GM12878 (cell line): ENCODE measurements at regions not wholly inside any gene's neighbourhood (a gene's known extent, or its start where the extent isn't known, plus 50 kb on each side); places are given as distances from the start of the nearest gene placed in this dataset.

Experiments used
- ATAC-seq: fragments of 200-7000 bp; cut with Tn5 transposase; 3 replicates; pipeline ENCODE4 v1.9.1; 2020; ENCODE audit warnings: mild to moderate bottlenecking, moderate library complexity
- BruUV-seq: library from RNA; stranded (reverse); fragments of 400-500 nt; replicated peaks from 2 replicates; lab custom pipeline; 2021; lab: Mats Ljungman, UMichigan
- CTCF ChIA-PET: fragments of 300-600 bp; sonication (Branson Sonifier 250); formaldehyde crosslinking; extraction: SDS; loops from one replicate; lab custom pipeline; 2021; ENCODE audit warnings: inconsistent platforms; lab: Yijun Ruan, JAX
- POLR2A ChIA-PET: fragments of 350-600 bp; formaldehyde crosslinking; extraction: SDS; loops from one replicate; lab custom pipeline; 2021; ENCODE audit warnings: inconsistent platforms; lab: Charles Lee
- RAD21 ChIA-PET: fragments of 300-600 bp; sonication (Branson Sonifier 250); formaldehyde crosslinking; loops from one replicate; lab custom pipeline; 2023; ENCODE audit warnings: antibody characterized with exemption; ENCODE audit not compliant: unreplicated experiment; lab: Charles Lee
- SMC1A ChIA-PET: fragments of 300-600 bp; sonication (Branson Sonifier 250); formaldehyde crosslinking; loops from one replicate; lab custom pipeline; 2023; ENCODE audit not compliant: unreplicated experiment, uncharacterized antibody; lab: Charles Lee
- DNase-seq: peaks from one replicate; pipeline ENCODE4 v3.0.0-alpha.2; 2011; ENCODE audit warnings: low read depth, low spot score
- FAIRE-seq: peaks from 3 replicates; lab custom pipeline; 2011; peaks lifted over from hg19 to GRCh38; lab: Jason Lieb, UNC
- H2AFZ ChIP-seq: 2 replicates; pipeline ENCODE4 v1.6.0; 2011; ENCODE audit warnings: low read depth, low read length, control low read depth; ENCODE audit not compliant: control insufficient read depth
- H3K27ac ChIP-seq: 2 replicates; pipeline ENCODE4 v1.5.1; 2011; ENCODE audit warnings: control low read depth; ENCODE audit not compliant: control insufficient read depth, insufficient read depth
- H3K27me3 ChIP-seq, 2 experiments: replicated peaks in 1 of 2; 2 replicates each; pipeline versions ENCODE4 v1.6.0 to v1.6.1; 2011; ENCODE audit warnings: low read length in 1 of 2; ENCODE audit not compliant: control insufficient read depth in 2 of 2, insufficient read depth in 2 of 2
- H3K36me3 ChIP-seq, 2 experiments: 2 replicates each; pipeline ENCODE4 v1.5.1; 2011; ENCODE audit warnings: low read length in 1 of 2; ENCODE audit not compliant: control insufficient read depth in 2 of 2, insufficient read depth in 2 of 2
- H3K4me1 ChIP-seq: 2 replicates; pipeline ENCODE4 v1.6.1; 2011; ENCODE audit warnings: mild to moderate bottlenecking, low read length, moderate library complexity, mixed read lengths; ENCODE audit not compliant: control insufficient read depth, insufficient read depth
- H3K4me2 ChIP-seq: 2 replicates; pipeline ENCODE4 v1.6.0; 2011; ENCODE audit warnings: control low read depth; ENCODE audit not compliant: control insufficient read depth, insufficient read depth
- H3K4me3 ChIP-seq: fragments of 200-600 bp; sonication (generic); 2 replicates; pipeline ENCODE4 v1.5.1; 2016
- H3K79me2 ChIP-seq: 2 replicates; pipeline ENCODE4 v1.6.0; 2011; ENCODE audit warnings: low read length; ENCODE audit not compliant: control insufficient read depth, insufficient read depth
- H3K9ac ChIP-seq: 2 replicates; pipeline ENCODE4 v1.8.0; 2011; ENCODE audit warnings: low read length, control low read depth, mixed read lengths; ENCODE audit not compliant: control insufficient read depth, insufficient read depth
- H3K9me3 ChIP-seq: replicated peaks from 3 replicates; pipeline ENCODE4 v1.5.1; 2011; ENCODE audit warnings: mild to moderate bottlenecking, low read length; ENCODE audit not compliant: control insufficient read depth, insufficient read depth
- H4K20me1 ChIP-seq: 2 replicates; pipeline ENCODE4 v1.6.0; 2011; ENCODE audit not compliant: control insufficient read depth, insufficient read depth
- BACH1 ChIP-seq: fragments of 450-650 bp; IDR thresholded peaks from 2 replicates; pipeline ENCODE4 v1.6.1; 2017; ENCODE audit warnings: mild to moderate bottlenecking, borderline replicate concordance
- CHD1 ChIP-seq: IDR thresholded peaks from 2 replicates; pipeline ENCODE4 v1.6.1; 2012; ENCODE audit warnings: low read depth, low read length, improper control_type of control experiment
- CREM ChIP-seq: IDR thresholded peaks from 2 replicates; pipeline ENCODE4 v1.6.1; 2014; ENCODE audit warnings: antibody characterized with exemption, low read depth
- ETV6 ChIP-seq, 2 experiments: fragments of 450-650 bp in 1 of 2; IDR thresholded peaks in 1 of 2; conservative IDR thresholded peaks in 1 of 2; 2 replicates each; pipeline ENCODE4 v1.6.1; 2014; ENCODE audit warnings: antibody characterized with exemption in 1 of 2, borderline replicate concordance in 1 of 2, low read depth in 1 of 2, mild to moderate bottlenecking in 1 of 2, moderate library complexity in 1 of 2
- IKZF2 ChIP-seq, 2 experiments: fragments of 450-650 bp; IDR thresholded peaks; 2 replicates each; pipeline ENCODE4 v1.6.1; 2017; ENCODE audit warnings: mild to moderate bottlenecking in 2 of 2, moderate library complexity in 2 of 2
- JUNB ChIP-seq: IDR thresholded peaks from 2 replicates; pipeline ENCODE4 v1.6.1; 2016; ENCODE audit warnings: antibody characterized with exemption, mild to moderate bottlenecking
- RAD51 ChIP-seq: fragments of 450-650 bp; IDR thresholded peaks from 2 replicates; pipeline ENCODE4 v1.6.1; 2016; ENCODE audit warnings: moderate library complexity, mild to moderate bottlenecking, inconsistent platforms
- ZNF622 ChIP-seq: fragments of 450-650 bp; IDR thresholded peaks from 2 replicates; pipeline ENCODE4 v1.6.1; 2017; ENCODE audit warnings: mild to moderate bottlenecking, inconsistent platforms
- ZSCAN29 ChIP-seq: fragments of 450-650 bp; IDR thresholded peaks from 2 replicates; pipeline ENCODE4 v1.6.1; 2017; ENCODE audit warnings: mild to moderate bottlenecking, moderate library complexity
- ZZZ3 ChIP-seq: IDR thresholded peaks from 2 replicates; pipeline ENCODE4 v1.6.1; 2011; ENCODE audit warnings: low read depth; ENCODE audit not compliant: control insufficient read depth, insufficient read length
- WGBS: methylation state at CpG from one replicate; pipeline ENCODE4 v1.1.6; 2016; ENCODE audit warnings: low lambda C conversion rate; ENCODE audit not compliant: insufficient replicate concordance, insufficient coverage; ENCODE audit errors: missing lambda C conversion rate; 5-methylcytosine and 5-hydroxymethylcytosine counted together
- in situ Hi-C: fragments of 300-500 bp; cut with MboI; formaldehyde crosslinking; loops from 9 replicates; pipeline ENCODE4 v1.14.3; 2018; ENCODE audit warnings: mixed read lengths
- intact Hi-C: fragments of 100-400 bp; cut with micrococcal nuclease; formaldehyde crosslinking; loops from one replicate; pipeline ENCODE4 v1.14.2; 2022; ENCODE audit not compliant: unreplicated experiment

GRCh38 chr4:138758196-138758595 lies 257.4 kb upstream of the NOCT start:
- in situ Hi-C loops (no loop called here), intact Hi-C loops (no loop called here)
- no peak overlapping the region for H3K4me2 ChIP-seq
- no peak overlapping the region for H3K4me3 ChIP-seq
- H3K36me3 ChIP-seq: no peaks in the 10 kb centered on the region
- no peak overlapping the region for H2AFZ ChIP-seq
- no peak for ATAC-seq
- ChIA-PET SMC1A (no interaction called here), POLR2A (no interaction called here), CTCF (no interaction called here), RAD21 (no interaction called here)
- no peak overlapping the region for H3K9ac ChIP-seq
- 24% methylated on average over 5 of the region's 5 CpGs for WGBS
- no peaks in the 10 kb centered on the region for H3K27me3 ChIP-seq
- TF ChIP-seq ZNF622 (no peak), ZZZ3 (no peak), CREM (no peak), RAD51 (no peak), CHD1 (no peak), IKZF2 (IDR thresholded peaks at IDR 0.05) (no peak), BACH1 (no peak), JUNB (no peak), ETV6 (conservative IDR thresholded peaks at IDR 0.05 in 1 of 2, IDR thresholded peaks at IDR 0.05 in 1 of 2; ENCODE audit: borderline replicate concordance in 1 of 2, low read depth in 1 of 2) (no peak), ZSCAN29 (no peak)
- BruUV-seq: no TSS peak
- no peaks in the 10 kb centered on the region for H4K20me1 ChIP-seq
- H3K27ac ChIP-seq: no peak overlapping the region
- H3K79me2 ChIP-seq: no peaks in the 10 kb centered on the region
- no peak for DNase-seq
- H3K9me3 ChIP-seq: no peaks in the 10 kb centered on the region
- H3K4me1 ChIP-seq: no peaks in the 10 kb centered on the region
- no peak for FAIRE-seq

GRCh38 chr4:138757432-138757831 lies 258.1 kb upstream of the NOCT start:
- Histone ChIP-seq H3K4me1 (no peaks in the 10 kb centered on the region), H3K79me2 (no peaks in the 10 kb centered on the region), H4K20me1 (no peaks in the 10 kb centered on the region), H3K27me3 (no peaks in the 10 kb centered on the region), H3K4me2 (no peak overlapping the region), H3K27ac (no peak overlapping the region), H2AFZ (no peak overlapping the region), H3K36me3 (no peaks in the 10 kb centered on the region), H3K9ac (no peak overlapping the region), H3K9me3 (no peaks in the 10 kb centered on the region), H3K4me3 (no peak overlapping the region)
- 10% methylated on average over 4 of the region's 4 CpGs for WGBS
- BruUV-seq: no TSS peak
- intact Hi-C loops (no loop called here), in situ Hi-C loops (no loop called here)
- DNase-seq (no peak), FAIRE-seq (no peak), ATAC-seq (no peak)
- RAD21 ChIA-PET: no interaction called here
- SMC1A ChIA-PET: no interaction called here
- TF ChIP-seq IKZF2 (IDR thresholded peaks at IDR 0.05): no peak
- POLR2A ChIA-PET: no interaction called here
- CTCF ChIA-PET: no interaction called here
